K562 (cell line): ENCODE measurements at regions not wholly inside any gene's neighbourhood (a gene's known extent, or its start where the extent isn't known, plus 50 kb on each side); places are given as distances from the start of the nearest gene placed in this dataset.

ENCODE experiments used
- ARID3B ChIP-seq: fragments of 250-450 bp; sonication (Bioruptor Pico); IDR thresholded peaks from 2 replicates; pipeline ENCODE4 v1.4.0; 2020; ENCODE audit warnings: borderline replicate concordance
- CREBBP ChIP-seq: IDR thresholded peaks from one replicate; pipeline ENCODE4 v1.6.1; 2012; ENCODE audit warnings: low read depth, mild to moderate bottlenecking, control low read depth, inconsistent platforms, low read length
- CUX1 ChIP-seq: fragments of 200-800 bp; sonication (Bioruptor generic); IDR thresholded peaks from 2 replicates; pipeline ENCODE4 v1.6.1; 2016; ENCODE audit warnings: missing genetic modification characterization, missing compliant biosample characterization
- CXXC5 ChIP-seq: fragments of 250-450 bp; sonication (Bioruptor Pico); IDR thresholded peaks from 2 replicates; pipeline ENCODE4 v1.8.0; 2022; ENCODE audit warnings: inconsistent platforms, mild to moderate bottlenecking, moderate library complexity
- ELF1 ChIP-seq: fragments of 200-800 bp; sonication (Bioruptor generic); IDR thresholded peaks from 2 replicates; pipeline ENCODE4 v1.6.1; 2016; ENCODE audit warnings: missing genetic modification characterization, missing compliant biosample characterization
- ETS2 ChIP-seq: IDR thresholded peaks from 2 replicates; pipeline ENCODE4 v1.6.1; 2016; ENCODE audit warnings: borderline replicate concordance, missing genetic modification characterization, mild to moderate bottlenecking, moderate library complexity, missing compliant biosample characterization; ENCODE audit not compliant: poor library complexity, severe bottlenecking
- HIVEP1 ChIP-seq: fragments of 250-450 bp; sonication (Bioruptor Pico); IDR thresholded peaks from 2 replicates; pipeline ENCODE4 v1.4.0; 2020; ENCODE audit warnings: mild to moderate bottlenecking
- MEIS2 ChIP-seq: fragments of 450-650 bp; IDR thresholded peaks from 2 replicates; pipeline ENCODE4 v1.6.1; 2014; ENCODE audit warnings: mild to moderate bottlenecking; ENCODE audit not compliant: partially characterized antibody
- MXI1 ChIP-seq: IDR thresholded peaks from 2 replicates; pipeline ENCODE4 v1.6.1; 2011; ENCODE audit warnings: low read depth, mild to moderate bottlenecking, improper control_type of control experiment, low read length
- NFATC3 ChIP-seq: fragments of 450-650 bp; IDR thresholded peaks from 2 replicates; pipeline ENCODE4 v1.6.1; 2017; ENCODE audit warnings: mild to moderate bottlenecking
- RUNX1 ChIP-seq: sonication (generic); IDR thresholded peaks from 2 replicates; pipeline ENCODE4 v1.6.1; 2016; ENCODE audit warnings: antibody characterized with exemption, low read depth
- SMAD3 ChIP-seq: fragments of 450-650 bp; formaldehyde crosslinking; conservative IDR thresholded peaks from 2 replicates; pipeline ENCODE4 v1.4.0; 2020; ENCODE audit warnings: mild to moderate bottlenecking
- TEAD2 ChIP-seq: fragments of 450-650 bp; IDR thresholded peaks from 2 replicates; pipeline ENCODE4 v1.6.1; 2016; ENCODE audit warnings: missing genetic modification characterization, control low read depth, missing compliant biosample characterization
- YY1 ChIP-seq, 3 experiments: IDR thresholded peaks; 2 replicates each; pipeline ENCODE4 v1.6.1; 2011; ENCODE audit warnings: low read length in 2 of 3, mild to moderate bottlenecking in 2 of 3, moderate library complexity in 2 of 3, borderline replicate concordance in 1 of 3, control low read depth in 1 of 3, low read depth in 1 of 3; ENCODE audit not compliant: insufficient read depth in 3 of 3, insufficient replicate concordance in 2 of 3, control insufficient read depth in 1 of 3, insufficient read length in 1 of 3; ENCODE audit errors: extremely low read depth in 1 of 3
- ZHX1 ChIP-seq: fragments of 150-350 bp; conservative IDR thresholded peaks from 2 replicates; pipeline ENCODE4 v1.6.1; 2014; ENCODE audit warnings: low read length
- ZNF175 ChIP-seq: fragments of 200-800 bp; sonication (Bioruptor generic); IDR thresholded peaks from 2 replicates; pipeline ENCODE4 v1.6.1; 2016; ENCODE audit warnings: low read depth, mild to moderate bottlenecking, missing genetic modification characterization, missing compliant biosample characterization
- ZNF408 ChIP-seq: fragments of 250-450 bp; sonication (Bioruptor Pico); IDR thresholded peaks from 2 replicates; pipeline ENCODE4 v1.4.0; 2020; ENCODE audit warnings: low read depth, mild to moderate bottlenecking, moderate library complexity

GRCh38 chr12:92339198-92339821 lies 193.7 kb upstream of the BTG1 start (continued):
- TF ChIP-seq HIVEP1 (CRISPR knock-in tag) (no peak), ETS2 (no peak), ZHX1 (peak; percentile 99), NFATC3 (no peak), ZNF175 (CRISPR knock-in tag) (no peak), CUX1 (no peak), CREBBP (no peak), ZNF408 (CRISPR knock-in tag) (no peak), CXXC5 (no peak), ARID3B (CRISPR knock-in tag) (no peak), MEIS2 (no peak), MXI1 (no peak), TEAD2 (tag) (no peak), YY1 (IDR thresholded peaks at IDR 0.05; ENCODE audit: borderline replicate concordance in 1 of 3, control insufficient read depth in 1 of 3, extremely low read depth in 1 of 3, insufficient read depth in 3 of 3, insufficient read length in 1 of 3, insufficient replicate concordance in 2 of 3, low read depth in 1 of 3, low read length in 2 of 3) (peak; percentile 26 to 92 (median 77)), RUNX1 (no peak), SMAD3 (CRISPR knock-in tag) (no peak), ELF1 (0 out of 2 replicates have a peak, but pooled peaks have one; percentile 20)
